Keratinocyte (primary cell): ENCODE measurements at regions not wholly inside any gene's neighbourhood (a gene's known extent, or its start where the extent isn't known, plus 50 kb on each side); places are given as distances from the start of the nearest gene placed in this dataset.
"Not testable (repeated sequence)": the region's sequence is repeated elsewhere in the genome, so short reads cannot be mapped to it uniquely, and the experiment has no call there.

Source experiments
- DNase-seq: peaks from one replicate; pipeline ENCODE4 v3.0.0-alpha.2; 2011; ENCODE audit warnings: low read depth, missing footprints, low spot score
- FAIRE-seq: peaks from 2 replicates; lab custom pipeline; 2011; peaks lifted over from hg19 to GRCh38; lab: Jason Lieb, UNC
- H2AFZ ChIP-seq: 2 replicates; pipeline ENCODE4 v1.6.0; 2012; ENCODE audit warnings: low read length, control low read depth, inconsistent platforms; ENCODE audit not compliant: control insufficient read depth
- H3K27ac ChIP-seq: 2 replicates; pipeline ENCODE4 v1.5.1; 2011; ENCODE audit warnings: low read length; ENCODE audit not compliant: control insufficient read depth, insufficient read depth
- H3K27me3 ChIP-seq: 3 replicates; pipeline ENCODE4 v1.6.0; 2011; ENCODE audit warnings: low read length; ENCODE audit not compliant: control insufficient read depth, insufficient read depth; ENCODE audit errors: extremely low read depth
- H3K36me3 ChIP-seq, 2 experiments: 2 replicates in 1 of 2; 3 replicates in 1 of 2; pipeline ENCODE4 v1.5.1; 2011; ENCODE audit warnings: low read length in 2 of 2, mild to moderate bottlenecking in 1 of 2; ENCODE audit not compliant: control insufficient read depth in 2 of 2, insufficient read depth in 2 of 2; ENCODE audit errors: extremely low read depth in 1 of 2
- H3K4me1 ChIP-seq: 3 replicates; pipeline ENCODE4 v1.5.1; 2011; ENCODE audit warnings: low read length; ENCODE audit not compliant: control insufficient read depth, insufficient read depth; ENCODE audit errors: extremely low read depth
- H3K4me2 ChIP-seq: 3 replicates; pipeline ENCODE4 v1.6.0; 2011; ENCODE audit warnings: low read depth, low read length; ENCODE audit not compliant: control insufficient read depth, insufficient read depth; ENCODE audit errors: extremely low read depth
- H3K4me3 ChIP-seq, 3 experiments: fragments of 200-600 bp in 1 of 3; sonication (generic) in 1 of 3; 2 replicates in 2 of 3; 3 replicates in 1 of 3; pipeline ENCODE4 v1.5.1; 2011 to 2016; ENCODE audit warnings: low read length in 3 of 3, mild to moderate bottlenecking in 3 of 3, control low read depth in 2 of 3, inconsistent platforms in 1 of 3, low read depth in 1 of 3, mixed read lengths in 1 of 3, mixed run types in 1 of 3, moderate library complexity in 1 of 3; ENCODE audit not compliant: control insufficient read depth in 2 of 3, insufficient read depth in 2 of 3; ENCODE audit errors: extremely low read depth in 1 of 3
- H3K79me2 ChIP-seq: 2 replicates; pipeline ENCODE4 v1.6.0; 2012; ENCODE audit warnings: low read length; ENCODE audit not compliant: control insufficient read depth, insufficient read depth
- H3K9ac ChIP-seq: 3 replicates; pipeline ENCODE4 v1.6.0; 2011; ENCODE audit warnings: low read length; ENCODE audit not compliant: control insufficient read depth, insufficient read depth; ENCODE audit errors: extremely low read depth
- H3K9me1 ChIP-seq: 3 replicates; pipeline ENCODE4 v1.6.0; 2011; ENCODE audit warnings: low read length; ENCODE audit not compliant: control insufficient read depth, insufficient read depth; ENCODE audit errors: extremely low read depth
- H3K9me3 ChIP-seq: 2 replicates; pipeline ENCODE4 v1.5.1; 2012; ENCODE audit warnings: low read depth, low read length; ENCODE audit not compliant: control insufficient read depth
- H4K20me1 ChIP-seq: 3 replicates; pipeline ENCODE4 v1.6.0; 2011; ENCODE audit warnings: low read length; ENCODE audit not compliant: control insufficient read depth, insufficient read depth; ENCODE audit errors: extremely low read depth
- CTCF ChIP-seq, 3 experiments: IDR thresholded peaks in 1 of 3; conservative IDR thresholded peaks in 1 of 3; optimal IDR thresholded peaks in 1 of 3; 2 replicates in 2 of 3; 3 replicates in 1 of 3; pipeline versions ENCODE3 to v1.5.1; 2011; ENCODE audit warnings: low read length in 3 of 3, mild to moderate bottlenecking in 3 of 3, moderate library complexity in 2 of 3, control low read depth in 1 of 3, inconsistent platforms in 1 of 3; ENCODE audit not compliant: insufficient read depth in 2 of 3; ENCODE audit errors: extremely low read depth in 1 of 3
- EZH2 ChIP-seq: IDR thresholded peaks from one replicate; pipeline ENCODE4 v1.6.1; 2012; ENCODE audit warnings: inconsistent platforms, mild to moderate bottlenecking, low read length, moderate library complexity
- dilution Hi-C: fragments of 300-500 bp; cut with MboI; formaldehyde crosslinking; loops from one replicate; pipeline ENCODE4 v1.7.0; 2020; ENCODE audit warnings: low sequenced_read_pairs; ENCODE audit not compliant: extremely low pct_ligation_motif_present

GRCh38 chr2:168330624-168331423 is 83.4 kb upstream of the STK39 start:
- Histone ChIP-seq H3K27me3 (no peaks in the 10 kb centered on the region), H3K36me3 (no peaks in the 10 kb centered on the region), H3K4me2 (no peak overlapping the region), H3K27ac (no peak overlapping the region), H3K9me3 (no peaks in the 10 kb centered on the region), H4K20me1 (no peaks in the 10 kb centered on the region), H3K4me1 (no peaks in the 10 kb centered on the region), H2AFZ (no peak overlapping the region), H3K79me2 (no peaks in the 10 kb centered on the region), H3K4me3 (no peak overlapping the region), H3K9ac (no peak overlapping the region), H3K9me1 (no peaks in the 10 kb centered on the region)
- no peak for DNase-seq
- TF ChIP-seq CTCF (optimal IDR thresholded peaks at IDR 0.05 in 1 of 3, IDR thresholded peaks at IDR 0.05 in 1 of 3, conservative IDR thresholded peaks at IDR 0.05 in 1 of 3; ENCODE audit: extremely low read depth in 1 of 3, insufficient read depth in 2 of 3, low read length in 3 of 3) = no peak
- TF ChIP-seq EZH2 = no peak
- FAIRE-seq = no peak
- dilution Hi-C loops = no loop called here

GRCh38 chr2:168335254-168335653 is 87.9 kb upstream of the STK39 start:
- H2AFZ ChIP-seq, dilution Hi-C loops, H4K20me1 ChIP-seq, H3K79me2 ChIP-seq, H3K9me1 ChIP-seq, H3K27me3 ChIP-seq, H3K9ac ChIP-seq, H3K4me3 ChIP-seq, H3K4me2 ChIP-seq, H3K9me3 ChIP-seq, H3K36me3 ChIP-seq, H3K4me1 ChIP-seq, FAIRE-seq, H3K27ac ChIP-seq, DNase-seq: not testable (repeated sequence)
